ENCODE measurements at regions not wholly inside any gene's neighbourhood (a gene's known extent, or its start where the extent isn't known, plus 50 kb on each side); places are given as distances from the start of the nearest gene placed in this dataset.

GRCh38 chr6:6058054-6058444, 51.3 kb upstream of the NRN1 start:
- TF ChIP-seq CTCF (IDR thresholded peaks at IDR 0.05) (no peak), EZH2 (IDR thresholded peaks at IDR 0.05; ENCODE audit: borderline replicate concordance, insufficient read depth, low read depth, low read length, poor library complexity, severe bottlenecking) (no peak)
